SK-N-MC (cell line): ENCODE measurements at regions not wholly inside any gene's neighbourhood (a gene's known extent, or its start where the extent isn't known, plus 50 kb on each side); places are given as distances from the start of the nearest gene placed in this dataset.

Source experiments
- DNase-seq: peaks from one replicate; pipeline ENCODE4 v3.0.0-alpha.2; 2011; ENCODE audit warnings: low read depth, low spot score
- H3K27ac ChIP-seq: fragments of 200-600 bp; sonication (generic); 2 replicates; pipeline ENCODE4 v1.5.1; 2016; ENCODE audit warnings: mixed run types
- H3K36me3 ChIP-seq: fragments of 200-600 bp; sonication (generic); 2 replicates; pipeline ENCODE4 v1.6.1; 2017; ENCODE audit warnings: antibody characterized with exemption, low read length, mixed read lengths; ENCODE audit not compliant: insufficient read depth
- H3K4me3 ChIP-seq: fragments of 200-600 bp; sonication (generic); 2 replicates; pipeline ENCODE4 v1.5.1; 2016
- H3K9ac ChIP-seq: fragments of 200-600 bp; sonication (generic); 2 replicates; pipeline ENCODE4 v1.8.0; 2017; ENCODE audit warnings: mixed run types, mixed read lengths; ENCODE audit not compliant: insufficient read length
- H3K9me3 ChIP-seq: fragments of 200-600 bp; sonication (generic); 2 replicates; pipeline ENCODE4 v1.6.1; 2017; ENCODE audit warnings: low read depth, mild to moderate bottlenecking, antibody characterized with exemption, low read length, moderate library complexity, mixed read lengths
- EZH2 ChIP-seq: fragments of 200-600 bp; sonication (generic); IDR thresholded peaks from one replicate; pipeline ENCODE4 v1.6.1; 2017; ENCODE audit warnings: antibody characterized with exemption
- FOXP2 ChIP-seq: optimal IDR thresholded peaks from 2 replicates; pipeline ENCODE3; 2011; ENCODE audit warnings: mild to moderate bottlenecking, moderate library complexity; ENCODE audit not compliant: insufficient read depth; ENCODE audit errors: extremely low read length, control extremely low read depth
- POLR2AphosphoS5 ChIP-seq: IDR thresholded peaks from 2 replicates; pipeline ENCODE4 v1.6.1; 2012; ENCODE audit warnings: mild to moderate bottlenecking, low read depth, low read length, borderline replicate concordance

DNA sequence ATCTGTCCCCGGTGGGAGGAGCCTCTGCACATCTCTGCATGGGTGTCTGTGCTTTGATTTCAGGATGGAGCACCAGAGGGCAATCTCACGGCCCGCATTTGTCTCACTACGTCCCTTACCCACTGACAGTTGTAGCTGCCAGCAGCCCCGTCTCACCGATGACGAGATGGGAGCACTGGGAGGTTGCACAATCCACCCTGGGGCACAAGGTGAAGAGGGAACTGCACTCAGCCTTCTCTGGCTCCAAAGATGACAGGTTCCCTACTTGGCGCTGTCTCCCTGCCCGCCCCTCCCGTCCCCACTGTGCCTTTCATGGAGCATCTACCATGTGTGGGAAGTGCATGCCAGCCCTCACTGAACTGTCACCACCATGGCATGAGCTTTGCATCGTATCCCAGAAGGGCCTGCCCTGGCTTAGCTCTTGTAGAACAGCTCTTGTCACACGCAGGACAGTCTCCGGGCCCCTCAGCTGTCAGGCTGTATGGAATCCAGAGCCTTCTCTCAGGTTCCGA lies 99.9 kb upstream of the PMEPA1 start:
- Histone ChIP-seq H3K9ac (no peak overlapping the region), H3K9me3 (no peaks in the 10 kb centered on the region), H3K27ac (no peak overlapping the region), H3K36me3 (no peaks in the 10 kb centered on the region), H3K4me3 (no peak overlapping the region)
- no peak for TF ChIP-seq POLR2AphosphoS5
- no peak for TF ChIP-seq EZH2
- no peak for TF ChIP-seq FOXP2
- DNase-seq = no peak

DNA sequence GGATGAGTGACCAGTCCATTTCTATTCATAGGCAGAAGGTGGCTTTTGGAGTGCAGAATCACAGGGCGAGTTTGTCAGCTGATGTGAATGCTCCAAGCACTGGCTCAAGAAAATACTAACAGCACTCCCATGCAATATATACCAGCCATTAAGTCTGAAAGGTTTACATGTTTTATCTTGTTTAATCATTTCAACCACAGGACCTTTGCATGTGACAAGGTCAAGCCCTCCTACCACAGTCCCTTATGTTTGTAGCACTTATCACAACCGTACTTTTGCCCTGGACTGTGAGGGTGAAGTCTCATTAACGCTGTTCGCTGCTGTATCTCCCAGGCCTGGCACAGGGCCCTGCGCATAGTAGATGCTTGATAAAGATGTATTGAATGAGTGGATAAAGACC lies 99.3 kb upstream of the PMEPA1 start:
- no peaks in the 10 kb centered on the region for H3K36me3 ChIP-seq
- no peak for TF ChIP-seq FOXP2
- no peak for TF ChIP-seq POLR2AphosphoS5
- TF ChIP-seq EZH2 = no peak
- no peak for DNase-seq
- H3K4me3 ChIP-seq = no peak overlapping the region
- no peak overlapping the region for H3K9ac ChIP-seq
- H3K9me3 ChIP-seq = no peaks in the 10 kb centered on the region
- H3K27ac ChIP-seq = no peak overlapping the region

DNA sequence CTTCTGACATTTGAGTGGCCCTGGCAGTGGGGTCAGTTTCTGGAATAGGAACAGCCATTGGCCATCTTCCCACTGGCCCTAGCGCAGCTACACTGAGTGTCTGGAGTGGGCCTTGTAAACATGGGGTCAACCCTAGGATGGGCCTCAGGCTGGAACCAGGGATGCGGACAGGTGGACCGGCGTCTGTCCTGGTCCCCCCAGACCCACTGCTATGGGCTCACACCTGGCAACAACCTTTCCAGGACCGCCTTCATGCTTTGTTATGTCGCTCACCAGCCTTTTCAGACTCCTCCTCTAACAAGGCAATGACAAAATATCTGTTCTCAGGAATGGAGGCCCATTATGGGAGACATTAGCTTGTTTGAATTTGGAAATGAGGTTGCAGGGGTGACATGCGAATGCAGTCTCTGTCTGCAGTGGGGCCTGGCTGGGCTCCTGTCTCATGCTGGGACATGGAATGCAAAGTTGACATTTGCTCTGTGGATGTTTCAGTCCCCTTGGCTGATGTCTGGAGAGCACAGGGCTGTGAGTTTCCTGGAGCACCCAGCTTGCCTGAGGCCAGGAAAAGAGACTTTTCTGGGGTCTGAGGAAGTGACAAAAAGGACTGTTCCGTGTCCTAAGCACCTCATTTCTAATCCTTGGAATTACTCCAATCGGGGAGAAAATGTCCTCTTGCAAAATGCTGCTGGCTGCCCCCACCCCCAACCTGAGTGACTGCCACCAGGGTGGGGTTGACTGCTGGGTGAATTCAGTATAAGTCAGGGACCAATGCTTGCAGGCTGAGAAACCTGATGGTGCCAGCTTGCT lies 98.7 kb upstream of the PMEPA1 start:
- no peaks in the 10 kb centered on the region for H3K9me3 ChIP-seq
- no peak for TF ChIP-seq FOXP2
- no peak for DNase-seq
- no peaks in the 10 kb centered on the region for H3K36me3 ChIP-seq
- H3K4me3 ChIP-seq = no peak overlapping the region
- H3K9ac ChIP-seq = no peak overlapping the region
- no peak overlapping the region for H3K27ac ChIP-seq

DNA sequence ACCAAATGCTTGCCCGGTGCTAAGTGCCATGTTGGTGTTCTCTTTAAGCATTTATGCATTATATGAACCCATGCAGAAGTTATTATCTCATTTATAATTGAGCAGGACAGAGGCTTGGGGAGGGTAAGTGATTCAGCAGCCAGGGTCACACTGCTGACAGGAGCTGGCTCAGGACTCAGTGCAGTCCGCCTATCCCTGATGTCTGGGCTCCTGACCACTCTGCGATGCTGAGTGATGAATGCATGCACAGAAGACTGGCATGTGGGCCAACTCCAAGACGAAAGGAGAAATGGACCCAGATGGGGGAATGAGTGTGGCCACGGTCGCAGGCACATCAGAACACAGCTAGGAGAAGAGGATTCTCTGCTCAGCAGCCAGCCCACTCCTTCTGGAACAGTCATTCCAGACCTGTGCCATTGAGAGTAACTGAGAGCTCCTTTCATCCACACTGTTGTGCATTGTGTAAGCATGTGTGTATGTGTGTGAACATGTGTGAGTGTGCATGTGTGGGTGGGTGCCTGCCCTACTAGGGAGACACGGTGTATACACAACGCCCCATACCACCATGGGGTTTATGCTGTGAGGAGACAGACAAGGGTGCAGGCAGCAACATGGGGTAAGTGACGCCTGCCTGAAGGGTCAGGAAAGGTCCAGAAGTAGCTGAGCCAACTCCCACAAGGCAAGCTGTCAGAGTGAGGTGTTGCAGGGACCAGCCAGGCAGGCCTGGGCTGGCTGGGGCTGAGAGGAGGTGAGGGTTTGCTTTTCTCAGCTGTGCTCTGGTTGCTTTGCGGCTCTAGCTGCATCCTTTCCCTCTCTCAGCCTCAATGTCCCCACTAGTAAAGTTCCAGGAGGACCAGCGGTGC lies 97.8 kb upstream of the PMEPA1 start:
- H3K36me3 ChIP-seq = no peaks in the 10 kb centered on the region
- no peak overlapping the region for H3K4me3 ChIP-seq
- no peak for TF ChIP-seq EZH2
- no peak for TF ChIP-seq POLR2AphosphoS5
- TF ChIP-seq FOXP2 = no peak
- no peak overlapping the region for H3K9ac ChIP-seq
- no peaks in the 10 kb centered on the region for H3K9me3 ChIP-seq
- no peak overlapping the region for H3K27ac ChIP-seq
- no peak for DNase-seq

DNA sequence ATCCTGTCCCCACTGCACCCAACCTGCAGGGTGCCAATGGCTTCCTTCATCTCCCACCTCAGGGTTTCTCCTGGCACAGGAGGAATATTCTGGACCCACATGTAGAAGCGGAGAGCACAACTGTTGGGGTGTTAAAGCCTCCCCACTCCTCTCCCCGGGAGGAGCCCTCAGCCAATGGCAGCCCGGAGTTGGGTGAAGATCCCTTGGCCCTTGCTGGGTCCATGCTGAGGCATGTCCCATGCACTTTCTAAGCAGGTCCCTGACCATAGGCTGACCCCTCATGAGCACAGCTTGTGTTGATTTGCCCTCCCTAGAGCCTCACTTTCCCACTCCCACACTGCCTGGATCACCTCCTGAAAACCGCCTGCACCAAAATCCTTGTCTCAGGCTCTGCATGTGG lies 97.2 kb upstream of the PMEPA1 start:
- no peak for DNase-seq
- no peak overlapping the region for H3K4me3 ChIP-seq
- no peak for TF ChIP-seq FOXP2
- no peak for TF ChIP-seq POLR2AphosphoS5
- no peak for TF ChIP-seq EZH2
- no peak overlapping the region for H3K27ac ChIP-seq
- H3K9ac ChIP-seq = no peak overlapping the region
- H3K36me3 ChIP-seq = no peaks in the 10 kb centered on the region
- H3K9me3 ChIP-seq = no peaks in the 10 kb centered on the region

DNA sequence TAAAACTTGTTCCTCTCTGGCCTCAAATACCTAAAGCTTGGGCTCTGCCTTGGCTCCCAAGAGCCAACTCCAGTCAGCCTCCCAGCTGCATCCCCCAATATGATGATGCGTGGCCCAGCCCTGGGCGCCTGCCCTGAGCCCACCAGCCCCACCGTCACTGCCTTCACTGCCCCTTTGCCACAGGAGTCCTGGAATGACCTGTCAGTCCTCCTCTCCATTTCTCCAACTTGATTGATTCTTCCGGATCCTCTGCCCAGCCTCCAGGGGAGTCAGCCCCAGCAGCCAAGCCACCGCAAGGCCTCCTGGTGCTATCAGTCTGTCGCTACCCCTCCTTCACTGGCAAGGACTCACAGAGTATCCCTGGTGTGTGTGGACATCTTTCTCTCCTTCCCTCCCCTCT lies 96.7 kb upstream of the PMEPA1 start:
- Histone ChIP-seq H3K36me3 (no peaks in the 10 kb centered on the region), H3K27ac (no peak overlapping the region), H3K9me3 (no peaks in the 10 kb centered on the region), H3K4me3 (no peak overlapping the region), H3K9ac (no peak overlapping the region)
- no peak for TF ChIP-seq FOXP2
- no peak for TF ChIP-seq POLR2AphosphoS5
- TF ChIP-seq EZH2 = no peak
- no peak for DNase-seq

DNA sequence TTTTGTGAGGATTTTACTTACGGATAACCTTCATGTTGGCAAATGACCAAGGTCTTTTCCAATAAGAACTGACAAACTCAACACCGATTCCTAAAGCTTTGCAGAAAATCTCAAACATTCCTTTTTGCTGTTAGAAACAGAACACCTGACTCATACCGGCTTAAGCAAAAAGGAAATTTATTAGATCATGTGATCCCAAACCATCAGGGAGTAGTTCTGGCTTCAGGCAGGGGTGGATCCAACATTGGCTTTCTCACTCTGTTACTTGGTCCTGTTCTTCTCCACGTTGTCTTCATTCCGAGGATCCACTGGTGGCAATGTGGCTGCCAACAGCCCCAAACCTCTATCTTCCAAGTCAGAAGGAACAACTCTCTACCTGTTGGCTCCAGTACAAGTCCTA lies 95.9 kb upstream of the PMEPA1 start:
- DNase-seq = no peak
- no peak overlapping the region for H3K9ac ChIP-seq

DNA sequence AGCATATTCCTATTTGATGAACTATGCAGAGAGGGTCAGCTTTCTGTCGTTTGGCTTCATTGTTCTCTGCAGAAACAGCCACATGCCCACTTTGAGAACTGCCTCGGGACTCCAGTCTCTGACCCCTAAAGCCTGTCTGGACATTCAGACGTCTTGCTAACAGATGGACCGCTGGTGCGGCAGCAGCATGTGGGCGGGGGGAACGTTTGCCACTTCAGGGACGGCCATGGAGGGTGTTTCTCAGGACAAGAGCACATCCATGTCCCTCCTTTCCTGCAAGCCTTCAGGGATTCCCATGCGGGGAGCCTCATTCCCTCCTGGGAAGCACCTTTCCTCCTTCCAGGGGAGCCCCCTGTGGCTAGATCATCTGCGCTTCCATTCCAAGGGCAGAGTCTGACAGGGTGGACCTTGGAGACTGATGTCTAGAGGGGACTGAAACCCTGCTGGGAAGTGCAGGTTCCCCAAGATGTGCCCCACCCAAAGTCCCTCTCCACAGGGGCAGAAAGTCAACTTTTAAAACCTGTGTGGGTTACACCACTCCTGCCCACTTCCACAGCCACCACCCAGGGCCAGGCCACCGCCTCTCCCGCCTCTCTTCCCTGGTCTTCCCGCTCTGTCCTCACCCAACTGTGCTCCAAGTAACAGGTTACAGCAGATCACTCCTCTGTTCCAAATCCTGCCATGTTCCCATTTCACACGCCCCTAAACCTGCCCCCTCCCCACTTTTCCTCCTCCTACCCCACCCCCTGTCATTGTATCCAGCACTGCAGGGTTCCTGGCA lies 94.8 kb upstream of the PMEPA1 start:
- H3K9ac ChIP-seq = no peak overlapping the region
- H3K27ac ChIP-seq = no peak overlapping the region
- H3K4me3 ChIP-seq = no peak overlapping the region
- no peaks in the 10 kb centered on the region for H3K36me3 ChIP-seq
- DNase-seq = no peak
- no peak for TF ChIP-seq POLR2AphosphoS5
- no peak for TF ChIP-seq FOXP2
- TF ChIP-seq EZH2 = no peak
- H3K9me3 ChIP-seq = no peaks in the 10 kb centered on the region

More for the DNA sequence above, 95.9 kb upstream of the PMEPA1 start:
- Histone ChIP-seq H3K4me3 (no peak overlapping the region), H3K36me3 (no peaks in the 10 kb centered on the region), H3K9me3 (no peaks in the 10 kb centered on the region), H3K27ac (no peak overlapping the region)
- TF ChIP-seq EZH2 (no peak), POLR2AphosphoS5 (no peak), FOXP2 (no peak)
